Panc1 (cell line): ENCODE measurements at regions not wholly inside any gene's neighbourhood (a gene's known extent, or its start where the extent isn't known, plus 50 kb on each side); places are given as distances from the start of the nearest gene placed in this dataset.

Source experiments
- ATAC-seq: fragments of 200-7000 bp; cut with Tn5 transposase; 2 replicates; pipeline ENCODE4 v1.9.1; 2020; ENCODE audit warnings: mild to moderate bottlenecking, moderate library complexity
- BruUV-seq: library from RNA; stranded (reverse); fragments of 400-500 nt; replicated peaks from 2 replicates; lab custom pipeline; 2021; lab: Mats Ljungman, UMichigan
- CTCF ChIA-PET: fragments of 300-600 bp; sonication (Branson Sonifier 250); formaldehyde crosslinking; loops from one replicate; lab custom pipeline; 2022; ENCODE audit warnings: antibody characterized with exemption; lab: Charles Lee
- POLR2A ChIA-PET: fragments of 300-600 bp; sonication (Branson Sonifier 250); formaldehyde crosslinking; loops from one replicate; lab custom pipeline; 2022; ENCODE audit warnings: antibody characterized with exemption; lab: Charles Lee
- DNase-seq: peaks from one replicate; pipeline ENCODE4 v3.0.0-alpha.2; 2010; ENCODE audit warnings: low read depth, low spot score
- H3K27ac ChIP-seq: 2 replicates; pipeline ENCODE4 v1.5.1; 2011; ENCODE audit warnings: mild to moderate bottlenecking, low read length, inconsistent platforms
- H3K27me3 ChIP-seq: fragments of 200-500 bp; sonication (Bioruptor generic); 2 replicates; pipeline ENCODE4 v1.6.0; 2014; ENCODE audit warnings: low read length, inconsistent platforms; ENCODE audit not compliant: control insufficient read depth, insufficient read depth
- H3K36me3 ChIP-seq: fragments of 200-500 bp; sonication (Bioruptor generic); 2 replicates; pipeline ENCODE4 v1.5.1; 2014; ENCODE audit warnings: inconsistent platforms, mild to moderate bottlenecking, low read length, moderate library complexity; ENCODE audit not compliant: control insufficient read depth, insufficient read depth
- H3K4me1 ChIP-seq: 2 replicates; pipeline ENCODE4 v1.5.1; 2011; ENCODE audit warnings: inconsistent platforms, mild to moderate bottlenecking, low read length, moderate library complexity; ENCODE audit not compliant: control insufficient read depth, insufficient read depth
- H3K4me3 ChIP-seq, 2 experiments: 2 replicates each; pipeline ENCODE4 v1.5.1; 2011 to 2012; ENCODE audit warnings: low read depth in 2 of 2, low read length in 2 of 2, mild to moderate bottlenecking in 2 of 2, inconsistent platforms in 1 of 2, moderate library complexity in 1 of 2
- H3K9me3 ChIP-seq: fragments of 200-500 bp; sonication (Bioruptor generic); 2 replicates; pipeline ENCODE4 v1.5.1; 2014; ENCODE audit warnings: low read depth, mild to moderate bottlenecking, inconsistent platforms, low read length, moderate library complexity; ENCODE audit not compliant: control insufficient read depth, insufficient read depth
- POLR2AphosphoS5 ChIP-seq: IDR thresholded peaks from 2 replicates; pipeline ENCODE4 v1.6.1; 2012; ENCODE audit warnings: mild to moderate bottlenecking, low read depth, low read length, moderate library complexity
- SIN3A ChIP-seq: IDR thresholded peaks from 2 replicates; pipeline ENCODE4 v1.6.1; 2012; ENCODE audit warnings: low read depth, mild to moderate bottlenecking, low read length, moderate library complexity, borderline replicate concordance; ENCODE audit not compliant: insufficient read depth
- TCF7L2 ChIP-seq: IDR thresholded peaks from 2 replicates; pipeline ENCODE4 v1.6.1; 2011; ENCODE audit warnings: mild to moderate bottlenecking, low read depth, low read length, inconsistent platforms
- in situ Hi-C: cut with HindIII; loops from 2 replicates; pipeline ENCODE4 v1.10.0; 2016; ENCODE audit warnings: low sequenced_read_pairs, low pct_unique_long_range_greater_than_20kb
- intact Hi-C: fragments of 100-400 bp; cut with micrococcal nuclease; formaldehyde crosslinking; loops from one replicate; pipeline ENCODE4 v1.10.0; 2022; ENCODE audit not compliant: unreplicated experiment
- TF ChIP-seq, protein P1 (sequence below): fragments of 450-650 bp; IDR thresholded peaks from 2 replicates; pipeline ENCODE4 v1.5.1; 2017; ENCODE audit warnings: mild to moderate bottlenecking
- TF ChIP-seq, protein P2 (sequence below), 2 experiments: IDR thresholded peaks; 2 replicates each; pipeline ENCODE4 v1.6.1; 2011 to 2012; ENCODE audit warnings: low read depth in 2 of 2, control low read depth in 1 of 2, low read length in 1 of 2, mild to moderate bottlenecking in 1 of 2, moderate library complexity in 1 of 2; ENCODE audit not compliant: insufficient read depth in 1 of 2

DNA sequence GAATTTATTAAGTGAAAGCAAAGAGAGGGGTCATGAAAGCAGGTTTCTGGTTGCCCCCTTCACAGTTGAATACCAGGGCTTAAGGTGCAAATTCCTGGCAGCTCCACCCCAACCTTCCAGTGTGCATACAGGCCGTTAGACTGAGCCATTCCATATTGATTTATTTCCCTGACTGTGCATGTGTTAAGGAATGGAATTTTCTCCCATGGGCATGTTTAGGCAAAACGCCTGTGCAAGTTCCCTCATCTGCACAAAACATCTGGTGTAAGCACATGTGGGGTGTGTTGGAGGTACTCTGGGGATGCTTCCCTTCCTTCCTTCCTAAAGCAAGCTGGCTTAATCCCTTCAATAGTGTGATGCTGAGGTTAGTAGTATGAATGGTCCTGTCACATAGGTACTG is 1470.6 kb downstream of the MAT2B start:
- no peaks in the 10 kb centered on the region for H3K27me3 ChIP-seq
- no peaks in the 10 kb centered on the region for H3K4me1 ChIP-seq
- DNase-seq (no peak), ATAC-seq (no peak)
- CTCF ChIA-PET, result no interaction called here
- no TSS peak for BruUV-seq
- TF ChIP-seq TCF7L2 (no peak), SIN3A (no peak), POLR2AphosphoS5 (no peak)
- TF ChIP-seq, protein P1, sequence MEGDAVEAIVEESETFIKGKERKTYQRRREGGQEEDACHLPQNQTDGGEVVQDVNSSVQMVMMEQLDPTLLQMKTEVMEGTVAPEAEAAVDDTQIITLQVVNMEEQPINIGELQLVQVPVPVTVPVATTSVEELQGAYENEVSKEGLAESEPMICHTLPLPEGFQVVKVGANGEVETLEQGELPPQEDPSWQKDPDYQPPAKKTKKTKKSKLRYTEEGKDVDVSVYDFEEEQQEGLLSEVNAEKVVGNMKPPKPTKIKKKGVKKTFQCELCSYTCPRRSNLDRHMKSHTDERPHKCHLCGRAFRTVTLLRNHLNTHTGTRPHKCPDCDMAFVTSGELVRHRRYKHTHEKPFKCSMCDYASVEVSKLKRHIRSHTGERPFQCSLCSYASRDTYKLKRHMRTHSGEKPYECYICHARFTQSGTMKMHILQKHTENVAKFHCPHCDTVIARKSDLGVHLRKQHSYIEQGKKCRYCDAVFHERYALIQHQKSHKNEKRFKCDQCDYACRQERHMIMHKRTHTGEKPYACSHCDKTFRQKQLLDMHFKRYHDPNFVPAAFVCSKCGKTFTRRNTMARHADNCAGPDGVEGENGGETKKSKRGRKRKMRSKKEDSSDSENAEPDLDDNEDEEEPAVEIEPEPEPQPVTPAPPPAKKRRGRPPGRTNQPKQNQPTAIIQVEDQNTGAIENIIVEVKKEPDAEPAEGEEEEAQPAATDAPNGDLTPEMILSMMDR, result no peak
- TF ChIP-seq, protein P2, sequence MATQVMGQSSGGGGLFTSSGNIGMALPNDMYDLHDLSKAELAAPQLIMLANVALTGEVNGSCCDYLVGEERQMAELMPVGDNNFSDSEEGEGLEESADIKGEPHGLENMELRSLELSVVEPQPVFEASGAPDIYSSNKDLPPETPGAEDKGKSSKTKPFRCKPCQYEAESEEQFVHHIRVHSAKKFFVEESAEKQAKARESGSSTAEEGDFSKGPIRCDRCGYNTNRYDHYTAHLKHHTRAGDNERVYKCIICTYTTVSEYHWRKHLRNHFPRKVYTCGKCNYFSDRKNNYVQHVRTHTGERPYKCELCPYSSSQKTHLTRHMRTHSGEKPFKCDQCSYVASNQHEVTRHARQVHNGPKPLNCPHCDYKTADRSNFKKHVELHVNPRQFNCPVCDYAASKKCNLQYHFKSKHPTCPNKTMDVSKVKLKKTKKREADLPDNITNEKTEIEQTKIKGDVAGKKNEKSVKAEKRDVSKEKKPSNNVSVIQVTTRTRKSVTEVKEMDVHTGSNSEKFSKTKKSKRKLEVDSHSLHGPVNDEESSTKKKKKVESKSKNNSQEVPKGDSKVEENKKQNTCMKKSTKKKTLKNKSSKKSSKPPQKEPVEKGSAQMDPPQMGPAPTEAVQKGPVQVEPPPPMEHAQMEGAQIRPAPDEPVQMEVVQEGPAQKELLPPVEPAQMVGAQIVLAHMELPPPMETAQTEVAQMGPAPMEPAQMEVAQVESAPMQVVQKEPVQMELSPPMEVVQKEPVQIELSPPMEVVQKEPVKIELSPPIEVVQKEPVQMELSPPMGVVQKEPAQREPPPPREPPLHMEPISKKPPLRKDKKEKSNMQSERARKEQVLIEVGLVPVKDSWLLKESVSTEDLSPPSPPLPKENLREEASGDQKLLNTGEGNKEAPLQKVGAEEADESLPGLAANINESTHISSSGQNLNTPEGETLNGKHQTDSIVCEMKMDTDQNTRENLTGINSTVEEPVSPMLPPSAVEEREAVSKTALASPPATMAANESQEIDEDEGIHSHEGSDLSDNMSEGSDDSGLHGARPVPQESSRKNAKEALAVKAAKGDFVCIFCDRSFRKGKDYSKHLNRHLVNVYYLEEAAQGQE (IDR thresholded peaks at IDR 0.05; ENCODE audit: insufficient read depth in 1 of 2, low read depth in 2 of 2, low read length in 1 of 2), result no peak
- in situ Hi-C loops, result no loop called here
- no peaks in the 10 kb centered on the region for H3K9me3 ChIP-seq
- H3K36me3 ChIP-seq, result no peaks in the 10 kb centered on the region
- intact Hi-C loops, result no loop called here
- POLR2A ChIA-PET, result no interaction called here
- no peak overlapping the region for H3K27ac ChIP-seq
- H3K4me3 ChIP-seq, result no peak overlapping the region

DNA sequence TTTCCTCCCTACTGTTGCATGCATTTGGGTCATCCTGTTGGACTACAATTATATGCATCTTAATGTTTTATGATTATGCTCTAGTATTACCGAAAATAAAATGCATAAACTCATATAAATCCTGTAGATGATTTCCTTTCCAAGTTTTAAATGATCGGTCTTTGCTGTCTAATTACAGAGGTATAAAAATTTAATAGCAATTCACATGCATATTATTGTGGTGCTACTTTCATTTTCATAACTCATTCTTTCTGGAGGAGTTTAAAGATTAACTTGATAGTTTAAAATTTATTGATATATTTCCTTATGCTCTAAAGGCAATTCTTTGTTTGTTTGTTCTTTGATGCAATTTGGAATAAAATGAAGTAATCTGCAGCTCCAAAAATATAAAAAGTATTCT is 1475.1 kb downstream of the MAT2B start:
- in situ Hi-C loops (no loop called here), intact Hi-C loops (no loop called here)
- Histone ChIP-seq H3K27ac (no peak overlapping the region), H3K4me1 (no peaks in the 10 kb centered on the region), H3K27me3 (no peaks in the 10 kb centered on the region), H3K36me3 (no peaks in the 10 kb centered on the region), H3K9me3 (no peaks in the 10 kb centered on the region), H3K4me3 (no peak overlapping the region)
- ATAC-seq, result no peak
- POLR2A ChIA-PET, result no interaction called here
- CTCF ChIA-PET, result no interaction called here
- TF ChIP-seq POLR2AphosphoS5, result no peak
- TF ChIP-seq TCF7L2, result no peak
- TF ChIP-seq, protein P2 (IDR thresholded peaks at IDR 0.05; ENCODE audit: insufficient read depth in 1 of 2, low read depth in 2 of 2, low read length in 1 of 2), result no peak
- no peak for TF ChIP-seq SIN3A
- TF ChIP-seq, protein P1, result no peak
- no TSS peak for BruUV-seq
- no peak for DNase-seq
